ENCODE measurements at regions not wholly inside any gene's neighbourhood (a gene's known extent, or its start where the extent isn't known, plus 50 kb on each side); places are given as distances from the start of the nearest gene placed in this dataset.
"Not testable (repeated sequence)": the region's sequence is repeated elsewhere in the genome, so short reads cannot be mapped to it uniquely, and the experiment has no call there.

DNA sequence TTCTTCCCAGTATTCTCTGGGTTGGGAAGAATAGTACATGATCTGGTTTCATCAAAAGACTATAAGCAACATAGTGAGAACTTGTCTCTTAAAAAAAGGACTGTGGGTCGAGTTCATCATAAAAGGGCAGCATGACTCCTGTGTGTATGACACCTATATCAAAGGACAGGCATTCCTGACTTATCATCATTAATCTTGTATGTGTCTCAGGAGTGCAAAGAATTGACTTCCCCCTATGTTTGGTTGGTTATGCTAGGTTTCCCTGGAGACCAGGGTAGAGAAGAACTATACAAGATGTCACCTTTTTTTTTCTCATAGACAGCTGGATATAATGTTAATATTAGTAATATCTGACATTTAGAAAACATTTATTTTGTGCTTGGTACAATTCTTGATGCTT is 173.1 kb upstream of the ANKRD55 start:
- TF ChIP-seq, protein P1, sequence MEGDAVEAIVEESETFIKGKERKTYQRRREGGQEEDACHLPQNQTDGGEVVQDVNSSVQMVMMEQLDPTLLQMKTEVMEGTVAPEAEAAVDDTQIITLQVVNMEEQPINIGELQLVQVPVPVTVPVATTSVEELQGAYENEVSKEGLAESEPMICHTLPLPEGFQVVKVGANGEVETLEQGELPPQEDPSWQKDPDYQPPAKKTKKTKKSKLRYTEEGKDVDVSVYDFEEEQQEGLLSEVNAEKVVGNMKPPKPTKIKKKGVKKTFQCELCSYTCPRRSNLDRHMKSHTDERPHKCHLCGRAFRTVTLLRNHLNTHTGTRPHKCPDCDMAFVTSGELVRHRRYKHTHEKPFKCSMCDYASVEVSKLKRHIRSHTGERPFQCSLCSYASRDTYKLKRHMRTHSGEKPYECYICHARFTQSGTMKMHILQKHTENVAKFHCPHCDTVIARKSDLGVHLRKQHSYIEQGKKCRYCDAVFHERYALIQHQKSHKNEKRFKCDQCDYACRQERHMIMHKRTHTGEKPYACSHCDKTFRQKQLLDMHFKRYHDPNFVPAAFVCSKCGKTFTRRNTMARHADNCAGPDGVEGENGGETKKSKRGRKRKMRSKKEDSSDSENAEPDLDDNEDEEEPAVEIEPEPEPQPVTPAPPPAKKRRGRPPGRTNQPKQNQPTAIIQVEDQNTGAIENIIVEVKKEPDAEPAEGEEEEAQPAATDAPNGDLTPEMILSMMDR (IDR thresholded peaks at IDR 0.05), result no peak
- no peak for TF ChIP-seq POLR2AphosphoS5 (IDR thresholded peaks at IDR 0.05)
- no peak for TF ChIP-seq EP300 (IDR thresholded peaks at IDR 0.05)
- TF ChIP-seq POLR2A (IDR thresholded peaks at IDR 0.05), result no peak
- Histone ChIP-seq H3K27ac (no peak overlapping the region), H3K9me3 (no peaks in the 10 kb centered on the region), H3K4me3 (no peak overlapping the region), H3K36me3 (no peaks in the 10 kb centered on the region), H3K4me1 (peaks cover 14 to 64% (median 31%) of the 10 kb centered on the region in 4 donors), H3K27me3 (no peaks in the 10 kb centered on the region)
- WGBS, 5 donors, result 44 to 62% (median 49%) methylated on average over 1 of the region's 1 CpG
- intact Hi-C loops (cut with DNase I; ENCODE audit: low total_unique reads), result no loop called here
- no peak for DNase-seq

DNA sequence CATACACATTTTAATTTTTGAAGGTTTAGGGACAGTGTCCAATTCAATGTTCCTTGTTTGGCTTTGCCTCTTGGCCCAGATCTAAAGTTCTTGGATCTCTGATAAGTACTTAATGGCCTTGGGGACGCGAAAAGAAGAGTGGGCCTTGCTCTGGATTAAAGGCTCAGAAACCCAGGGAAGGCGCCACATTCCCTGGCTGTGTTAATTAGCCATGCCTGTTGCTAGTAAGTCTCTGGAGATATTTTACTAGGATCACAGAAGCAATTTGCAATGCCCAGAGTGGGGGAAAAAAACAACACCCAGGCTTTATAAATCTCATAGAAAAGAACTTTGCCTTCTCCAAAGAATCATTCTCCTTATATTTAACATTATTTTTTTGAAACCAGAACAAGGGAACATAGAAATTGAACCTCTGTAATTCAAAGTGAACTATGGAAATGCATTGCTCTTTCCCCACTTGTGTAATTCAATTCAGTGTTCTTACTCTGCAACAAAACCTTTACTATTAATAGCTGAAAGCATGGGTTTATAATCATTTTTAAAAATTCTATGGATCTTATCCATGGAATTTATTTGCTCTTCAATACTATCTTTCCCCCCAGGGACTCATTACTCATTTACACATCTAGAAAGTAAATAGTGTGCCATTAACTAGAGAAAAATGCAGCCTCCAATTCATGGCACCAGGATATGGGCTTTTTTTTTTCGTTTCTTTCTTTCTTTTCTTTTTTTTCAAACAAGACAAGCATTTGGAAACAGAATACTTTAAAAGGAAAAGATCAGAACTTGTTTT is 172.2 kb upstream of the ANKRD55 start:
- Histone ChIP-seq H3K36me3 (no peaks in the 10 kb centered on the region), H3K9me3 (no peaks in the 10 kb centered on the region), H3K27me3 (no peaks in the 10 kb centered on the region), H3K4me3 (no peak overlapping the region), H3K27ac (peak overlapping the region in 4 of 5 donors; percentile 3 to 30 (median 20)), H3K4me1 (peaks cover 14 to 64% (median 31%) of the 10 kb centered on the region in 4 donors)
- DNase-seq, result peak in 1 of 2 donors; percentile 42
- intact Hi-C loops (cut with DNase I; ENCODE audit: low total_unique reads), result no loop called here
- TF ChIP-seq, protein P1 (IDR thresholded peaks at IDR 0.05), result no peak
- TF ChIP-seq EP300 (IDR thresholded peaks at IDR 0.05) (no peak), POLR2AphosphoS5 (IDR thresholded peaks at IDR 0.05) (no peak), POLR2A (IDR thresholded peaks at IDR 0.05) (no peak)
- WGBS, 5 donors, result 39 to 63% (median 46%) methylated on average over 4 of the region's 4 CpGs

DNA sequence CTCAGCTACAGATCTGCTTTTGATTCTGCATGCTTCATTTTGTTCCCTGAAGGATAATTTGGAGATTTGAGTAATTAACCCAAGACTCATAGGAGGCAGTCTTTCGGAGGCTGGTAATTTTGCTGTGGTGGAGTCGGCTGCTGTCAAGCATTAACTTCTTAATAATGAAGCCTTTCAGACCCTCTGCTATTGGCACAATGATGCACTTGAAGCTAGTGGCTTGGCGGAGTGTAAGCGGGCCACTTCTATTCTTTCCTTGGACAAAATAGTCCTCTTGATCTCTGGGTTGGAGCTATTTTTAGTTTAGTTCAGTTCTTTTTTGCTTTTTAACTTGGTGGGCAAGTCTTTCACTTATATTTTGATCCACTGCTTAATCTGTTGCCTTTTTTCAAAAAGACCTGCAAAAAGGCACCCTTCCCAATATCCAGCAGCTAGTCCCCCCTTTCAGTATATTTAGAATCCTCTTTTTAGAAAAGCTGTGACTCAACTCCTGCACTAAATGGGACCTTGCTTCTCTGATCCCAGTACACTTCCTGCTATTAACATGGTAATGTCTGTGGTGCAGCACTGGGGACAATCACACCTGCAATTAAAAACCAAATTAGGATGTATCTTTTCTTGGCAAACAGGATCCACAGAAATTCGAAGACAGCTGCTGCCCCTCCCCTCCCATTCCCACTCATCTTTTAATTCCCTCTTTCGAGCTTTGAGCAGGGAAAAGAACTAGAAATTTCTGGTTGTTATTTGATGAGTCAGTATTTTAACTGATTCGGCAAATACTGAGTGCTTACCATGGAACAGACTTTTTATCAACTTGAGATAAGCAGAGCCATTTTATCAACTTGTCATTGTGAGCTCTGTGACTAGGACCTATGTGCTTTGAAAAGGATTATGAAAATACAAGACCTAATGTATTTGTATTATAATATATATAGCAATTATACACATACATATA is 169.4 kb upstream of the ANKRD55 start:
- no peak for TF ChIP-seq POLR2A (IDR thresholded peaks at IDR 0.05)
- no peak for TF ChIP-seq POLR2AphosphoS5 (IDR thresholded peaks at IDR 0.05)
- TF ChIP-seq EP300 (IDR thresholded peaks at IDR 0.05), result no peak
- TF ChIP-seq, protein P1 (IDR thresholded peaks at IDR 0.05), result no peak
- 56 to 62% (median 59%) methylated on average over 7 of the region's 7 CpGs for WGBS, 5 donors
- H3K4me3 ChIP-seq, result no peak overlapping the region
- no peaks in the 10 kb centered on the region for H3K9me3 ChIP-seq
- intact Hi-C loops (cut with DNase I; ENCODE audit: low total_unique reads), result no loop called here
- H3K27me3 ChIP-seq, result no peaks in the 10 kb centered on the region
- peak in 1 of 2 donors; percentile 44 for DNase-seq
- H3K4me1 ChIP-seq, result peaks cover 7 to 46% (median 24%) of the 10 kb centered on the region in 4 donors
- H3K27ac ChIP-seq, result peak overlapping the region; percentile 22 to 61 (median 47)
- H3K36me3 ChIP-seq, result no peaks in the 10 kb centered on the region

DNA sequence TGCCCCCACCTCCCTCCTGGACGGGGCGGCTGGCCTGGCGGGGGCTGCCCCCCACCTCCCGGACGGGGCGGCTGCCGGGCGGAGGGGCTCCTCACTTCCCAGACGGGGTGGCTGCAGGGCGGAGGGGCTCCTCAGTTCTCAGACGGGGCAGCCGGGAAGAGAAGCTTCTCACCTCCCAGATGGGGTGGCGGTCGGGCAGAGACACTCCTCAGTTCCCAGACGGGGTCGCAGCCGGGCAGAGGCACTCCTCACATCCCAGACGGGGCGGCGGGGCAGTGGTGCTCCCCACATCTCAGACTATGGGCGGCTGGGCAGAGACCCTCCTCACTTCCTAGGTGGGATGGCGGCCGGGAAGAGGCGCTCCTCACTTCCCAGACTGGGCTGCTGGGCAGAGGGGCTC is 164.7 kb upstream of the ANKRD55 start:
- DNase-seq, result not testable (repeated sequence)

More for the DNA sequence above, 164.7 kb upstream of the ANKRD55 start:
- H3K36me3 ChIP-seq; H3K4me1 ChIP-seq; intact Hi-C loops (cut with DNase I; ENCODE audit: low total_unique reads); H3K27me3 ChIP-seq; H3K27ac ChIP-seq; H3K4me3 ChIP-seq: not testable (repeated sequence)
- WGBS, 5 donors, result 96 to 99% (median 97%) methylated on average over 11 to 24 of the region's 24 CpGs
- H3K9me3 ChIP-seq, result peaks cover 0 to 39% (median 11%) of the 10 kb centered on the region in 4 donors

All from stomach (tissue), 8 donors.